ENCODE measurements at regions not wholly inside any gene's neighbourhood (a gene's known extent, or its start where the extent isn't known, plus 50 kb on each side); places are given as distances from the start of the nearest gene placed in this dataset.
"Not testable (repeated sequence)": the region's sequence is repeated elsewhere in the genome, so short reads cannot be mapped to it uniquely, and the experiment has no call there.

DNA sequence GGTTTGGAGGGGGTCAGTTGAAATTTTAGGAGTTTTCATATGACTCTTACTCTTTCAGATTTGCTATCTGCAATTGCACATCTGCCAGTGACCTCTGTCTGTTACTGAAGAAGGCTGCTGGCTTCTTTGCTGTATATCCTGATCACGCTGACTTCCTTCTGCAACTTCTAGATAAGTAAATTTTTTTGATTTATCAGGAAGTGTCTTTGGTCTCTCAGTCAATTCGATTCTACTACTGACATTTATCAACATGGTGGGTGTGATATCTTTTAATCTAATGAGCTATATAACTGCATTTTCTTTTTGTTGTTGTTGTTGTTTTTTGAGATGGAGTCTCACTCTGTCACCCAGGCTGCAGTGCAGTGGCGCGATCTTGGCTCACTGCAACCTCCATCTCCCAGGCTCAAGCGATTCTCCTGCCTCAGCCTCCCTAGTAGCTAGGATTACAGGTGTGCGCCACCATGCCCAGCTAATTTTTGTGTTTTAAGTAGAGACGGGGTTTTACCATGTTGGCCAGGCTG, 55.7 kb upstream of the HBS1L start:
- not testable (repeated sequence) for H3K4me3 Mint-ChIP-seq; H3K27me3 Mint-ChIP-seq; H3K9me3 ChIP-seq (ENCODE audit: control insufficient read depth, low read length, poor library complexity, severe bottlenecking); ATAC-seq; H3K4me1 Mint-ChIP-seq; H3K36me3 Mint-ChIP-seq (ENCODE audit: low read depth); DNase-seq; H3K27ac Mint-ChIP-seq

DNA sequence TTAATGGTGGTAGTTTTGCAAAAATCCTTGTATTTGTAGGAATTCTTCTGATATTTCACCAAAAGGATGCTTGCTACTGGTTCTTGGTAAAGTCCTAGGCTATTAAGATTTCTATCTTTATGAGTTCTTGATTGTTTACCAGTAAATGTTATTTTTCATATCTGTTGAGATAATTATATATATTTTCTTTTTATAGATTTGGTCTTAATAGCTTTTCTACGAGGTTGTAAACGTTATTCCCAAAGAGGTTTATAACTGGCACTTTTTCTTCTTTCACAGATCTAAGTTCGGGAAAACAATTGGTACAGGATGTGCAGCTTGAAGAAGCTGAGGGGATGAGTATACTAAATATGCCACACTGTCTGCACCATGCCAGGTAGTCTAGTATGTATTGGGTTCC, 55.1 kb upstream of the HBS1L start:
- H3K27me3 Mint-ChIP-seq, result peaks cover 7% of the 10 kb centered on the region
- no peak for ATAC-seq
- no peak overlapping the region for H3K4me3 Mint-ChIP-seq
- H3K36me3 Mint-ChIP-seq (ENCODE audit: low read depth), result peaks cover 5% of the 10 kb centered on the region
- no peak for DNase-seq
- peaks cover 4% of the 10 kb centered on the region for H3K4me1 Mint-ChIP-seq
- H3K27ac Mint-ChIP-seq, result no peak overlapping the region
- H3K9me3 ChIP-seq (ENCODE audit: control insufficient read depth, low read length, poor library complexity, severe bottlenecking), result no peaks in the 10 kb centered on the region

- Mint-ChIP-seq H3K4me3 (no peak overlapping the region), H3K27ac (no peak overlapping the region), H3K4me1 (peaks cover 6% of the 10 kb centered on the region), H3K27me3 (peaks cover 5% of the 10 kb centered on the region), H3K36me3 (ENCODE audit: low read depth) (peaks cover 5% of the 10 kb centered on the region)
- no peaks in the 10 kb centered on the region for H3K9me3 ChIP-seq (ENCODE audit: control insufficient read depth, low read length, poor library complexity, severe bottlenecking)
- DNase-seq, result no peak
- no peak for ATAC-seq
Observed at GRCh38 chr6:135108692-135109091, 54.1 kb upstream of the HBS1L start.

GRCh38 chr6:135106611-135107010, 52.0 kb upstream of the HBS1L start:
- Mint-ChIP-seq H3K36me3 (ENCODE audit: low read depth) (peaks cover 3% of the 10 kb centered on the region), H3K27me3 (peaks cover 5% of the 10 kb centered on the region), H3K4me3 (no peak overlapping the region), H3K27ac (no peak overlapping the region), H3K4me1 (peaks cover 12% of the 10 kb centered on the region)
- no peaks in the 10 kb centered on the region for H3K9me3 ChIP-seq (ENCODE audit: control insufficient read depth, low read length, poor library complexity, severe bottlenecking)
- no peak for ATAC-seq
- no peak for DNase-seq

- Mint-ChIP-seq H3K4me3 (no peak overlapping the region), H3K27ac (no peak overlapping the region), H3K36me3 (ENCODE audit: low read depth) (peaks cover 3% of the 10 kb centered on the region), H3K4me1 (peaks cover 12% of the 10 kb centered on the region), H3K27me3 (no peaks in the 10 kb centered on the region)
- DNase-seq (no peak), ATAC-seq (no peak)
- H3K9me3 ChIP-seq (ENCODE audit: control insufficient read depth, low read length, poor library complexity, severe bottlenecking), result no peaks in the 10 kb centered on the region
Observed at GRCh38 chr6:135105710-135106109, 51.1 kb upstream of the HBS1L start.

DNA sequence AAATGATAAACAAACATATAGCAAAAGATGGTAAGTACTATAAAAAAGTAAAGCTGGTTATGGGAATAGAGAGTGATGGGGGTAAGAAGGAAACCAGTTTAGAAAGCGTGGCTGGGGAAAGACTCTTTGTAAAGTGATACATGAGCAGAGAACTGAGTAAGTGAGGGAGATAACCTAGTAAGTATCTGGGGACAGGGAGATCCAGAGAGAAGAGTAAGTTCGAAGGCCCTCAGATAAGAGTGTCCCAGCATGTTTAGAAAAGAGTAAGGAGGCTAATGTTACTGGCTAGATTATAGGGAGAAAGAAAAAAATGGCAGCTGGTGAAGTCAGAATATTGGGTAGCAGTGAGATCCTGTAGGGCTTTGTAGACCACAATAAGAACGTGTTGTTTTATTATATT, 50.7 kb upstream of the HBS1L start:
- H3K9me3 ChIP-seq (ENCODE audit: control insufficient read depth, low read length, poor library complexity, severe bottlenecking), result no peaks in the 10 kb centered on the region
- Mint-ChIP-seq H3K4me3 (no peak overlapping the region), H3K27me3 (no peaks in the 10 kb centered on the region), H3K27ac (no peak overlapping the region), H3K36me3 (ENCODE audit: low read depth) (peaks cover 3% of the 10 kb centered on the region), H3K4me1 (peaks cover 12% of the 10 kb centered on the region)
- ATAC-seq (no peak), DNase-seq (no peak)

Data from T-helper 17 cell (primary cell).